B cell (primary cell): ENCODE measurements at regions not wholly inside any gene's neighbourhood (a gene's known extent, or its start where the extent isn't known, plus 50 kb on each side); places are given as distances from the start of the nearest gene placed in this dataset.

Experiments
- ATAC-seq: fragments of 200-7000 bp; cut with Tn5 transposase; one replicate; pipeline ENCODE4 v1.10.0; 2021; ENCODE audit warnings: low read depth, mild to moderate bottlenecking, moderate number of reproducible peaks, moderate library complexity
- CTCF ChIA-PET: fragments of 350-600 bp; sonication (Branson Sonifier 250); formaldehyde crosslinking; loops from one replicate; lab custom pipeline; 2021; ENCODE audit warnings: antibody characterized with exemption, inconsistent platforms; lab: Charles Lee
- POLR2A ChIA-PET: fragments of 350-600 bp; sonication (Branson Sonifier 250); formaldehyde crosslinking; loops from one replicate; lab custom pipeline; 2021; ENCODE audit warnings: antibody characterized with exemption; lab: Charles Lee
- DNase-seq: peaks from one replicate; pipeline ENCODE4 v3.0.0; 2013
- H2AFZ ChIP-seq: 2 replicates; pipeline ENCODE4 v1.6.1; 2012; ENCODE audit warnings: mild to moderate bottlenecking, low read depth, low read length; ENCODE audit not compliant: insufficient read depth, poor library complexity, severe bottlenecking
- H3K27ac ChIP-seq, 2 donors: 1 replicate in 1 of 2; 2 replicates in 1 of 2; pipeline ENCODE4 v1.5.1; 2012 to 2013; ENCODE audit warnings: low read length in 2 of 2, mild to moderate bottlenecking in 2 of 2, moderate library complexity in 1 of 2
- H3K27me3 ChIP-seq, 4 experiments: fragments of 200-600 bp in 1 of 4; sonication (generic) in 1 of 4; replicated peaks in 1 of 4; 1 replicate in 2 of 4; 2 replicates in 2 of 4; pipeline versions ENCODE4 v1.6.1 to v1.7.0; 2013 to 2016; ENCODE audit warnings: low read length in 3 of 4, mild to moderate bottlenecking in 2 of 4, mixed read lengths in 1 of 4, moderate library complexity in 1 of 4; ENCODE audit not compliant: insufficient read depth in 4 of 4, control insufficient read depth in 3 of 4; ENCODE audit errors: control extremely low read depth in 1 of 4
- H3K36me3 ChIP-seq, 2 experiments: replicated peaks in 1 of 2; 1 replicate in 1 of 2; 2 replicates in 1 of 2; pipeline versions ENCODE4 v1.6.1 to v1.7.1; 2013; ENCODE audit warnings: low read length in 1 of 2; ENCODE audit not compliant: insufficient read depth in 2 of 2, control insufficient read depth in 1 of 2; ENCODE audit errors: control extremely low read depth in 1 of 2, extremely low read depth in 1 of 2
- H3K4me1 ChIP-seq, 2 donors: fragments of 200-600 bp in 1 of 2; sonication (generic) in 1 of 2; 1 replicate in 1 of 2; 2 replicates in 1 of 2; pipeline versions ENCODE4 v1.5.1 to v1.6.1; 2013 to 2017; ENCODE audit warnings: low read length in 2 of 2; ENCODE audit not compliant: control insufficient read depth in 2 of 2, insufficient read depth in 2 of 2
- H3K4me2 ChIP-seq: replicated peaks from 2 replicates; pipeline ENCODE3; 2012; ENCODE audit warnings: mild to moderate bottlenecking, low read depth, low read length; ENCODE audit not compliant: poor library complexity, severe bottlenecking
- H3K4me3 ChIP-seq, 5 experiments: fragments of 200-600 bp in 1 of 5; sonication (generic) in 1 of 5; 1 replicate in 3 of 5; 2 replicates in 2 of 5; pipeline versions ENCODE4 v1.5.1 to v1.7.0; 2011 to 2016; ENCODE audit warnings: low read length in 4 of 5, mild to moderate bottlenecking in 4 of 5, low read depth in 2 of 5, control low read depth in 1 of 5, moderate library complexity in 1 of 5; ENCODE audit not compliant: insufficient read depth in 1 of 5; ENCODE audit errors: control extremely low read depth in 1 of 5, extremely low read depth in 1 of 5
- H3K79me2 ChIP-seq: fragments of 200-600 bp; sonication (generic); one replicate; pipeline ENCODE4 v1.6.0; 2016; ENCODE audit warnings: low read length; ENCODE audit not compliant: control insufficient read depth, insufficient read depth
- H3K9ac ChIP-seq: fragments of 200-600 bp; sonication (generic); 2 replicates; pipeline ENCODE4 v1.6.1; 2017; ENCODE audit warnings: mild to moderate bottlenecking, low read length, moderate library complexity
- H3K9me3 ChIP-seq, 3 donors: one replicate each; pipeline versions ENCODE4 v1.6.1 to v1.7.1; 2013; ENCODE audit warnings: low read length in 2 of 3; ENCODE audit not compliant: control insufficient read depth in 2 of 3, insufficient read depth in 1 of 3; ENCODE audit errors: control extremely low read depth in 1 of 3
- H4K20me1 ChIP-seq: 2 replicates; pipeline ENCODE4 v1.6.0; 2012; ENCODE audit warnings: mild to moderate bottlenecking, low read length; ENCODE audit not compliant: insufficient read depth, control insufficient read depth, poor library complexity, severe bottlenecking
- H3K27ac Mint-ChIP-seq: one replicate; pipeline ENCODE4 v1.8.0; 2021; ENCODE audit warnings: mixed read lengths
- H3K27me3 Mint-ChIP-seq: one replicate; pipeline ENCODE4 v1.8.0; 2021; ENCODE audit warnings: mixed read lengths
- H3K4me1 Mint-ChIP-seq: one replicate; pipeline ENCODE4 v1.8.0; 2021; ENCODE audit warnings: mixed read lengths
- H3K4me3 Mint-ChIP-seq: one replicate; pipeline ENCODE4 v1.8.0; 2021; ENCODE audit warnings: mixed read lengths
- H3K9me3 Mint-ChIP-seq: one replicate; pipeline ENCODE4 v1.8.0; 2022; ENCODE audit warnings: mixed read lengths; ENCODE audit not compliant: insufficient read depth
- EZH2 ChIP-seq: IDR thresholded peaks from 2 replicates; pipeline ENCODE4 v1.6.1; 2012; ENCODE audit warnings: borderline replicate concordance, low read depth, mild to moderate bottlenecking, moderate library complexity, low read length; ENCODE audit not compliant: insufficient read depth, poor library complexity, severe bottlenecking
- WGBS: methylation state at CpG from one replicate; pipeline ENCODE4 v1.1.5; 2013; ENCODE audit warnings: missing lambda C conversion rate; ENCODE audit not compliant: insufficient coverage; 5-methylcytosine and 5-hydroxymethylcytosine counted together
- intact Hi-C: fragments of 100-400 bp; cut with micrococcal nuclease; formaldehyde crosslinking; loops from one replicate; pipeline ENCODE4 v1.10.0; 2022
- TF ChIP-seq, protein P1 (sequence below): fragments of 200-600 bp; IDR thresholded peaks from one replicate; pipeline ENCODE4 v1.8.0; 2022; ENCODE audit warnings: antibody characterized with exemption, mild to moderate bottlenecking

DNA sequence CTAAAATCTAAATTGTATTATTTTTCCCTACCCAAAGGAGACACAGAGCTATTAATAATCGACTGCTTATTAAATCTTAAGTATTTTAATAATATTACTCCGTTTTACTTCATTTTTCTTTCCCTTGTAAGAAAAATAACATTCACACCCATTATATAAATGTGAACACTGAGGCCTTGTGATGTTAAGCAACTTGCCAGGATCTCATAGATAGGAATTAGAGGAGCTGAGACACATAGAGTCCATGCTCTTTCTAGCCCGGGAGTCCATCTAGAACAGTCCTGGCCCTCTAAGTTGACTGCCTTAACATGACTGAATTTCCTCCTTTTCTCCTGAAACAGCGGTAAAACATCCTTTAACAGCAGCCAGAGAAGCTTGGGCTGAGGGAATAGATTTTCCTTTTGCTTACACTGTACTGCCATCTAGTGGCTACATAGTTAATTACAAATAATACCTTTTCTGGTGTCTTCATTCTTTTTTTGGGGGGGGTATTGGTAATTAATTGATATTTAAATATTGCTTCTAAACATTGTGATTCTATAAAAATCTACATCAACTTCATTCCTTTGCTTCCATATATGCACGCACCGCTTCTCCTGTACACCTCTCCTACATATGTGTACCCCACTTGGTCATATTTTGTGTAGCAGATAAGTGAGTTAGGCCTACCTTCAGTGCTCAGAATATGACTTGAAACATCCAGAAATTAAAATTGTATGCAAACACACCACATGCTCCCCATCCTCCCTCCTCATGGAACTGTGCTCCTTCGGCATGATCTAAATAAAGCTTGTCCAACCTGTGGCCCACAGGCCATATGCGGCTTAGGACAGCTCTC, 125.8 kb upstream of the HNMT start:
- Histone ChIP-seq H3K4me3 (no peak overlapping the region), H3K27ac (no peak overlapping the region), H3K4me1 (no peaks in the 10 kb centered on the region), H2AFZ (no peak overlapping the region), H4K20me1 (no peaks in the 10 kb centered on the region), H3K36me3 (no peaks in the 10 kb centered on the region), H3K9me3 (no peaks in the 10 kb centered on the region), H3K27me3 (no peaks in the 10 kb centered on the region), H3K4me2 (no peak overlapping the region), H3K79me2 (no peaks in the 10 kb centered on the region), H3K9ac (no peak overlapping the region)
- H3K27ac Mint-ChIP-seq: no peak overlapping the region
- WGBS: 42% methylated on average over 2 of the region's 8 CpGs
- no peak for ATAC-seq
- intact Hi-C loops: loop anchor here (1.0 kb wide), 1 partner anchor 1925 kb away; no protein-coding TSS in a partner anchor
- ChIA-PET CTCF (interaction anchor here (0.7 to 3.0 kb wide), 15 partner anchors 9 to 1925 kb away, joined by 3 to 20 read pairs (median 4); no protein-coding TSS in a partner anchor), POLR2A (interaction anchor here (0.6 kb wide), 1 partner anchor 1925 kb away, joined by 3 read pairs; no protein-coding TSS in a partner anchor)
- H3K27me3 Mint-ChIP-seq: no peaks in the 10 kb centered on the region
- H3K4me3 Mint-ChIP-seq: no peak overlapping the region
- peak; percentile 53 for DNase-seq
- no peak for TF ChIP-seq EZH2
- TF ChIP-seq, protein P1, sequence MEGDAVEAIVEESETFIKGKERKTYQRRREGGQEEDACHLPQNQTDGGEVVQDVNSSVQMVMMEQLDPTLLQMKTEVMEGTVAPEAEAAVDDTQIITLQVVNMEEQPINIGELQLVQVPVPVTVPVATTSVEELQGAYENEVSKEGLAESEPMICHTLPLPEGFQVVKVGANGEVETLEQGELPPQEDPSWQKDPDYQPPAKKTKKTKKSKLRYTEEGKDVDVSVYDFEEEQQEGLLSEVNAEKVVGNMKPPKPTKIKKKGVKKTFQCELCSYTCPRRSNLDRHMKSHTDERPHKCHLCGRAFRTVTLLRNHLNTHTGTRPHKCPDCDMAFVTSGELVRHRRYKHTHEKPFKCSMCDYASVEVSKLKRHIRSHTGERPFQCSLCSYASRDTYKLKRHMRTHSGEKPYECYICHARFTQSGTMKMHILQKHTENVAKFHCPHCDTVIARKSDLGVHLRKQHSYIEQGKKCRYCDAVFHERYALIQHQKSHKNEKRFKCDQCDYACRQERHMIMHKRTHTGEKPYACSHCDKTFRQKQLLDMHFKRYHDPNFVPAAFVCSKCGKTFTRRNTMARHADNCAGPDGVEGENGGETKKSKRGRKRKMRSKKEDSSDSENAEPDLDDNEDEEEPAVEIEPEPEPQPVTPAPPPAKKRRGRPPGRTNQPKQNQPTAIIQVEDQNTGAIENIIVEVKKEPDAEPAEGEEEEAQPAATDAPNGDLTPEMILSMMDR: peak; percentile 84
- H3K9me3 Mint-ChIP-seq: no peaks in the 10 kb centered on the region
- H3K4me1 Mint-ChIP-seq: no peaks in the 10 kb centered on the region

DNA sequence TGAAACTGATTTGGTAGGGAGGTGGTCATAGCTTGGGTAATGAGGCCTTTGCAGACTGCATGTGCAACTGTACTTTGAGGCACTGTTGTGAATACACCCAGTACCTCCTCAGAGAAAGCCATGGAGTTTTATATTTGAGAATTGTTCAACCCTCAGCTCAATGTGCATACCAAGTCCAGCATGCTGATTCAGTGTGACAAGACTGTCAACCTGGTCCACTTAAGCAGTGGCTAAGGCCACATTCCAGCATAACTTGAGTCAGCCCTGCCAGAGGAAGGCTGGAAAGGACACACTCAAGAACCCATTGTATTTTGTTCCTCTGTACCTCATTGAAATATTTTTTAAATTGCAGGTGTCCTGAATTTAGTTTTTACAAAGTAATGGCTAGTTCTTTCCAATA, 121.8 kb upstream of the HNMT start:
- H3K27me3 ChIP-seq: no peaks in the 10 kb centered on the region
- H3K79me2 ChIP-seq: no peaks in the 10 kb centered on the region
- Mint-ChIP-seq H3K27me3 (no peaks in the 10 kb centered on the region), H3K4me3 (no peak overlapping the region), H3K4me1 (no peaks in the 10 kb centered on the region), H3K9me3 (no peaks in the 10 kb centered on the region), H3K27ac (no peak overlapping the region)
- no peak overlapping the region for H3K9ac ChIP-seq
- POLR2A ChIA-PET: no interaction called here
- no peaks in the 10 kb centered on the region for H3K4me1 ChIP-seq
- CTCF ChIA-PET: interaction anchor here (0.7 kb wide), 1 partner anchor 1928 kb away, joined by 4 read pairs; no protein-coding TSS in a partner anchor
- no peak for ATAC-seq
- no peak for DNase-seq
- H3K4me2 ChIP-seq: no peak overlapping the region
- H3K4me3 ChIP-seq: no peak overlapping the region
- intact Hi-C loops: no loop called here
- H4K20me1 ChIP-seq: no peaks in the 10 kb centered on the region
- H3K9me3 ChIP-seq: peaks cover 0 to 3% (median 0%) of the 10 kb centered on the region in 3 donors
- no peaks in the 10 kb centered on the region for H3K36me3 ChIP-seq
- no peak overlapping the region for H3K27ac ChIP-seq
- H2AFZ ChIP-seq: no peak overlapping the region
- TF ChIP-seq, protein P1: no peak
- TF ChIP-seq EZH2: no peak
